ENCODE measurements at regions not wholly inside any gene's neighbourhood (a gene's known extent, or its start where the extent isn't known, plus 50 kb on each side); places are given as distances from the start of the nearest gene placed in this dataset.

DNA sequence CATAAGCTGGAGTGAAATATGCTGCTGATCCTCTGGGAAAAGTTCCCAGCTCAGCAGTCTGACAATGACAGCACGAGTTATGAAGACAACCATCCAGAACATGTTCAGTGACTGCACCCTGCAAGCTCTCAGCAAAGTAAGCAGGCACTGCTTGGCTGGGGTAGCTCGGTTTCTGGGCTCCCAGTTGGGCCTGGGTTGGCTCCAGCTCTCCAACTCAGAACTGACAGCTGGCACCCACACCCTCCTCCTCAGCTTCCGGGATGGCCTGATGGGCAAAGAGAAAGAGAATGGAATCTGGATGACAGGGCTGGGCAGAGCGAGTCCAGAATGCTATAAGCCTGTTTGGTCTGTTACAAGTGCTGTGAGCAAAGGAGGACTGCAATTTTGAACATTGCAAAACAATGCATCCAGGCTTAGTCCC lies 185.0 kb downstream of the CSNK1G3 start:
- no peak for FAIRE-seq
- DNase-seq (ENCODE audit: low spot score), result no peak

DNA sequence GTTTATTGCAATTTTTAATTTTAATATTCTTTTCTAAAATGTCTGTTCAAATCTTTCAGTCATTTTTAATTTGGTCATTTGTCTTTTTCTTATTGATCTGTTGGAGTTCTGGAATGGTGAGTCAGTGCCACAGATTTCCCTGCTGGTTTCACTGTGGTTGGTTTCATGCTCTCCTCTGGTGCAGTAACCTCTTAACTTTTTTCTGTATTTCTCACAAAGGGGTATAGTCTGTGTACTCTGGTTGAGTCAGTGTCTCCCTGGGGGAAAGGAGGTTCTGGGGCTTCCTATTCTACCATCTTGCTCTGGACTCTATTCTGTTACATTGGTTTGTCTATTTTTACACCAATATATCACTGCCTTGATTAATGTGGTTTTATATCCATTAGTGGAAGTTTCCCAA lies 178.8 kb downstream of the CSNK1G3 start:
- peak; percentile 45 for DNase-seq (ENCODE audit: low spot score)
- FAIRE-seq, result peak; percentile 73

DNA sequence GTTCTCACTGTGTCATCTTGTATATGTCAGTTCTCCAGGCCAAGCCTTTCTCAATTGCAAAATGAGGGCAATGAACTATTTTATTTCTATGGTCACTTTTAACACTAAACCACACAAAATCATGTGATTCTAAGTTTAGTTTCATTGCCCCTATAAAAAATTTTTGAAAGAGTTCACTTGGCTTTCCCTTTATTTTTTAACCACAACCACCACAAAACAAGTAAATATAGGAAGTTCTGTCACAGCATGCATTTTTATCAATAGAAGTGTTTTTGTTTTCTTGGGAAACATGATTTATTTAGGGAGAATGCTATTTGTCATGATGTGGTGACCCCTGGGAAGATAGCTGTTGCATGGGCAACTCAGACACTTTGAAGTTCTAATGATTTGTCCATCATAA lies 169.1 kb downstream of the CSNK1G3 start:
- FAIRE-seq (no peak), DNase-seq (ENCODE audit: low spot score) (no peak)

DNA sequence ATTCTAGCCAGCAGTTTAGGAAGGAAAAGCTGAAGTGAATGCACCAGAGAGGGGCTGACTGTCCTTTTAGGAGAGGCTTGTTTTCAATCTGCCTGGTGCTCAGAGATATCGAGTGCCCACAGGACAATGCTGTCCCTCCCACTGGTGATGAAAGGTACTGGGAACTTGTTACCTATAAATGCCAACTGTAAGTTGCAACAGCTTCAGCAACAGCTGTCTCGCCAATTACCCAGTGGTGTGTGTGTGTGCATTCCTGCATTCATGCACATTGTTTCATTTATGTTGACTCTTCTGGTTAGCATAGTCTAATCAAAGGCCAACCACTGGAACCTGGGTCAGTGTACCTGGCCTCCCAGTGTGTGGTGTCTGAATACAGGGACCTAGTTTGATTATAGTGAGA lies 161.1 kb downstream of the CSNK1G3 start:
- no peak for FAIRE-seq
- DNase-seq (ENCODE audit: low spot score), result peak; percentile 23

DNA sequence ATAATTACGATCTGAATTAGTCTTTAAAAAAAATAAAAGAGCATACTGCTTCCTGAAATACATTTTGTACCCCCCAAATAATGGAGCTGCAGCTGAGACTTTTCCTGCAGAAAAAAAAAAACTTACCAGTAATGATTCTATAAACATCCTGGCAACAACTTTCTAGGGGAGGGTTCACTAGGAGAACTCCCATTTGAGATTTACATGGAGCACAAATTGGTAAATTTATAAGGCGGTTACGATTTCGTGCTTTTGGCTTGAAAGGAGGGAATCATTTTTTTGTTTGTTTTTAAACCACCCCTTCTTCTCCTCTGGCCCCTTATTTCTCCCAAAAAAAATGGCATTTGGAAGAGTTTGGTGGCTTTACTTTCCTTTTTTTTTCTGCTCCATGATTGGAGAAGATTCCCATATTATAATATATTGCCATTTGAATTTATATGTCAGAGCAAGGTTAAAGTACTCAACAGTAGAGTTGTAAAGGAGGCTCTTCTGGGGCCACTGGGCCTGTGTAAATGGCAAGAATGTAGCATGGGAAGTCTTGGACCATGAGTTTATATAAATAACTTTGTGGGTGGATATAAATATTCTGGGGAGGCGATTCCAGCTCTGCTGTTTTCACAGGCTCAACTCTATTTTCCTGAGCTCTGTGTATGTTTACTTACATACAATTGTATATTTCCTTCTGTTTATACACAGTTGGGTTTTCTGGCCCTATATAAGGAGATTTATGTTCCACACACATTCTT lies 159.9 kb downstream of the CSNK1G3 start:
- no peak for DNase-seq (ENCODE audit: low spot score)
- FAIRE-seq, result no peak

DNA sequence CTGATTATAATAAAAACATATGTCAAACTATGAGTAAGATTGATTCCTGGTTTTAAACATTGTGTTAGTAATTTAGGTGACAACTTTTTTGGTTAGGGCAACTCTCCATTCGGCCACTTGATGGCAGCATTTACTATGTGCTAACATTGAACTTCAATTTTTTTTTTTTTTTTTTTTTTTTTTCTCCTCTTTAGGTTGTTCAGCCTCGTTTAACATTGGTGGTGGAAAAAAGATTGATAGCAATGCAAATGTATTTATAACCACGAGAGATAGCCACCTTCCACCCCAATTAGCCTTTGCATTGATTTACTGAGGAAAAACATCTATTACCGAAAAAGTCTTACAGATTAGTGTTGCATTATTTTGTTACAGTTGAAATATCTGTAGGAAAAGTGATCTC lies 159.1 kb downstream of the CSNK1G3 start:
- DNase-seq (ENCODE audit: low spot score) (peak; percentile 29), FAIRE-seq (peak; percentile 87)

All from RCC 7860 (cell line).